Peyer's patch (tissue), 4 donors: ENCODE measurements at regions not wholly inside any gene's neighbourhood (a gene's known extent, or its start where the extent isn't known, plus 50 kb on each side); places are given as distances from the start of the nearest gene placed in this dataset.

Experiments used
- DNase-seq, 3 donors: peaks; one replicate each; pipeline ENCODE4 v3.0.0-alpha.2; 2017 to 2019
- H3K27ac ChIP-seq, 4 donors: fragments of 200-600 bp; sonication (generic); one replicate each; pipeline ENCODE4 v1.5.1; 2016 to 2019
- H3K27me3 ChIP-seq, 2 donors: fragments of 200-600 bp; sonication (generic); one replicate each; pipeline ENCODE4 v1.5.1; 2019
- H3K36me3 ChIP-seq, 3 donors: fragments of 200-600 bp; sonication (generic); one replicate each; pipeline ENCODE4 v1.5.1; 2016 to 2019
- H3K4me1 ChIP-seq, 4 donors: fragments of 200-600 bp; sonication (generic); one replicate each; pipeline ENCODE4 v1.5.1; 2016 to 2019
- H3K4me3 ChIP-seq, 4 donors: fragments of 200-600 bp; sonication (generic); 1 replicate in 3 of 4; 2 replicates in 1 of 4; pipeline ENCODE4 v1.5.1; 2016 to 2019; ENCODE audit warnings: mild to moderate bottlenecking in 1 of 4
- H3K9me3 ChIP-seq, 4 donors: fragments of 200-600 bp; sonication (generic); one replicate each; pipeline ENCODE4 v1.5.1; 2016 to 2019; ENCODE audit warnings: mild to moderate bottlenecking in 1 of 4
- POLR2A ChIP-seq, 2 donors: fragments of 450-650 bp; IDR thresholded peaks; one replicate each; pipeline ENCODE4 v1.5.1; 2017; ENCODE audit warnings: antibody characterized with exemption in 2 of 2, mild to moderate bottlenecking in 2 of 2, moderate library complexity in 2 of 2
- TF ChIP-seq, protein P1 (sequence below), 6 experiments: fragments of 450-650 bp in 4 of 6; fragments of 200-600 bp in 2 of 6; sonication (generic) in 1 of 6; IDR thresholded peaks; one replicate each; pipeline ENCODE4 v1.5.1; 2017 to 2019; ENCODE audit warnings: antibody characterized with exemption in 6 of 6, mild to moderate bottlenecking in 3 of 6, moderate library complexity in 1 of 6

DNA sequence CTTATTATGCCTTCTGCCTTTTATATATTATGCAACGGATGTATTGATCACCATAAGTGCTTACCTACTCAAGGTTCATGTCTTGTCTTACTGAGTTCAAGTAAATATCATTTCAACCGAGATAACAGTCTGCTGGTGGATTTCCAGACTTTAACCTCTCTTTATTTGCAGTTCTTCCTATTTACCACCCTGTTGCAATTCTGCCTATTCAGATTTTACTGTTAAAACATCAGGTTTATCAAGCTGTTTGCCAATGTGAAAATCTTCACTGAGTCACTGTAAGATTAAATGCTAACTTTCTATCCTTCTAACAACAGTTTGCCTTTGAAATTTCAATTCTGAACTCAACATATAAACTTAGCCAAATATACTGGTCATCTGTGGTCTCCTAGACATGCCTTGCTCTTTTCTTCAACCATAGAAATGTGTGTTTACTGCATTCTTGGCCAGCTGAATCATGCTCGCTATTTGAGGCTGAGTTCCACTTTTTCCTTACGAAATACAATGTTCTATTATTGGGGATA is 471.7 kb upstream of the RORB start:
- no peaks in the 10 kb centered on the region for H3K4me1 ChIP-seq
- no peak for TF ChIP-seq POLR2A (IDR thresholded peaks at IDR 0.05)
- TF ChIP-seq, protein P1, sequence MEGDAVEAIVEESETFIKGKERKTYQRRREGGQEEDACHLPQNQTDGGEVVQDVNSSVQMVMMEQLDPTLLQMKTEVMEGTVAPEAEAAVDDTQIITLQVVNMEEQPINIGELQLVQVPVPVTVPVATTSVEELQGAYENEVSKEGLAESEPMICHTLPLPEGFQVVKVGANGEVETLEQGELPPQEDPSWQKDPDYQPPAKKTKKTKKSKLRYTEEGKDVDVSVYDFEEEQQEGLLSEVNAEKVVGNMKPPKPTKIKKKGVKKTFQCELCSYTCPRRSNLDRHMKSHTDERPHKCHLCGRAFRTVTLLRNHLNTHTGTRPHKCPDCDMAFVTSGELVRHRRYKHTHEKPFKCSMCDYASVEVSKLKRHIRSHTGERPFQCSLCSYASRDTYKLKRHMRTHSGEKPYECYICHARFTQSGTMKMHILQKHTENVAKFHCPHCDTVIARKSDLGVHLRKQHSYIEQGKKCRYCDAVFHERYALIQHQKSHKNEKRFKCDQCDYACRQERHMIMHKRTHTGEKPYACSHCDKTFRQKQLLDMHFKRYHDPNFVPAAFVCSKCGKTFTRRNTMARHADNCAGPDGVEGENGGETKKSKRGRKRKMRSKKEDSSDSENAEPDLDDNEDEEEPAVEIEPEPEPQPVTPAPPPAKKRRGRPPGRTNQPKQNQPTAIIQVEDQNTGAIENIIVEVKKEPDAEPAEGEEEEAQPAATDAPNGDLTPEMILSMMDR (IDR thresholded peaks at IDR 0.05), result no peak
- H3K9me3 ChIP-seq, result no peaks in the 10 kb centered on the region
- DNase-seq, result no peak
- H3K27ac ChIP-seq, result no peak overlapping the region
- H3K27me3 ChIP-seq, result no peaks in the 10 kb centered on the region
- no peak overlapping the region for H3K4me3 ChIP-seq
- H3K36me3 ChIP-seq, result no peaks in the 10 kb centered on the region

DNA sequence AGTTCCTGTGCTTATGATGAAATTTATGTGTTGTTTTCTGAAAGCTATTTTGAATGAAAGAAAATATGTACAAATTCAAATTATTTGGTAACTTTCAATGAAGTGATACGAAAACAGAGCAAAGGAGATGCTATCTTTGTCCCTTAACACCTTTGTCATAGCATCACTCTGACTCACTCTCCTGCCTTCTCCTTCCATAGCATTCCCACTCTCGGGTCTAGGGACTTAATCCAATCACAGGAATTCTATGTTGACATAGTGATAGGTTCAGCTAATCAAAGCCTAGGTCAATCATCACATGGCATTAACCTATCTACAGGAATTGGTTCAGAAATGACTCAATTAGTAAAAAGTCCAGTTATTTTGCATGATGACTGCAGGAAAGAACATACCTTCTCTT is 464.7 kb upstream of the RORB start:
- no peaks in the 10 kb centered on the region for H3K27me3 ChIP-seq
- H3K27ac ChIP-seq, result no peak overlapping the region
- no peaks in the 10 kb centered on the region for H3K9me3 ChIP-seq
- no peak for DNase-seq
- TF ChIP-seq, protein P1 (IDR thresholded peaks at IDR 0.05), result no peak
- no peak for TF ChIP-seq POLR2A (IDR thresholded peaks at IDR 0.05)
- no peak overlapping the region for H3K4me3 ChIP-seq
- H3K36me3 ChIP-seq, result no peaks in the 10 kb centered on the region
- H3K4me1 ChIP-seq, result no peaks in the 10 kb centered on the region

DNA sequence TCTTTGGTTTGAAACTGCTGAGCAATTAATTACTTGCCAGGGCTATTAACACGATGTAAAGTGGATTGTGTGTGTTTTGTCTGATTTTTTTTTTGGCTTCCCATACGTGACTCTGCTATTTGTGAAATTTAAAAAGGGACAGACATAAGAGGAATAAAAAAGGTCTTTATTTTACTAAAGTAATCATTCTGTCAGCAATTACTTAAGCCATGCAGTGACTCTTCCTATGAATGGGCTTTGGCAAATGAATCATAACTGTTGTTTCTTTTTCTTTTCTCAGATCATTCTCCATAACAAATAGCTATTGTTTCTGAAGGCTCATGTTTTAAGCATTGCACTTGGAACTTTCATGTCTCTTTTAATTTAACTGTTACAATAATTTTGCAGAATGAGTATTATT is 461.3 kb upstream of the RORB start:
- H3K27me3 ChIP-seq, result no peaks in the 10 kb centered on the region
- H3K4me1 ChIP-seq, result no peaks in the 10 kb centered on the region
- H3K27ac ChIP-seq, result no peak overlapping the region
- TF ChIP-seq, protein P1 (IDR thresholded peaks at IDR 0.05), result no peak
- no peak for TF ChIP-seq POLR2A (IDR thresholded peaks at IDR 0.05)
- H3K36me3 ChIP-seq, result no peaks in the 10 kb centered on the region
- no peak for DNase-seq
- H3K4me3 ChIP-seq, result no peak overlapping the region
- no peaks in the 10 kb centered on the region for H3K9me3 ChIP-seq

DNA sequence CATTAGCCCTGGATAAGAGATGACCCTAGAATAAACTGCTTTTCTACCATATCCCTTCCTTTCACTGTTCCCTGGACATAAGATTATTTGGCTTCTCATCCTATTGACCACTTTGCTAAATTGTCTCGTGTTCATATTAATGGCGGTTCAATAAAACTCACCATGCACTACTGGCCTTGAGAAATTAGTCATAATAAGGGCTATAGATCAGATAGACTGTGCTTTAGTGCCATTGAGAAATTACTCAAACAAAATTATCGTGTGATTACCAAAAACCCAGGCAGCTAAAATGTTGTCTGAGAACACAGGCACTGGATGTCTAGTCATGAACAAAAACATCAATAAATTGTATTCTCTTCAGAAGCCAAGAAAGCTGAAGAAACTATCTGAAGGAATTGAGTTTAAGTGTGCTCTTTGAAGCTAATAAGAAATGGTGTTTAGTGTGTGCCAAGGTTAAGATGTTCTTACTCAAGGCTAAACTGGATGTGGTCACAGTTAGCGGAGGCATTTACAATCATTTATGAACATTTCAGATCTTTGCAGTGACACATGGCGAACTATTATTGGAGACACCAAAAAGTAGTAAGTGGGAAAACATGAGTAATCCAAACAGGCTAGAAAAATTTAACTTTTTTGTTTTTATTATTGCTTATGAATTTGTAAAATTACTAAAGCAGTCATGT is 460.4 kb upstream of the RORB start:
- Histone ChIP-seq H3K4me3 (no peak overlapping the region), H3K4me1 (no peaks in the 10 kb centered on the region), H3K27ac (no peak overlapping the region), H3K27me3 (no peaks in the 10 kb centered on the region), H3K36me3 (no peaks in the 10 kb centered on the region), H3K9me3 (no peaks in the 10 kb centered on the region)
- no peak for DNase-seq
- TF ChIP-seq, protein P1 (IDR thresholded peaks at IDR 0.05), result no peak
- TF ChIP-seq POLR2A (IDR thresholded peaks at IDR 0.05), result no peak

DNA sequence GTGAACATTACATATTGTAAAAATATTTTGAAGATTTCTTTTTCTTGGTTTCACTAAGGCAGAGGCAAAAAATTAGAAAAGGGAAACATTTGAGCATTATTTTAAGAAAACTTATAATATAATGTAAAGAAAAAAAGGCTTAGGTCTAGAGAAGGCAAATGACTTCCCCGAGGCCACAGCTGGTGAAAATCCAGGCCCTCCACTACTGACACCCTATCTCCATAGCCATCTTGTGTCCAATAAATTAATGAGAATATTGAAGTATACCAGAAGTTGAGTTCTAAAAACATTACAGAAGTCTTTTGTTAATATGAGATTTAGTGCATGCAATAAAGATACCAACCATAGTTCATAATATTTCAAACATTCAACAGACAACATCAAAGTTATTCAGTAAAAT is 459.9 kb upstream of the RORB start:
- no peak for DNase-seq
- H3K9me3 ChIP-seq, result no peaks in the 10 kb centered on the region
- no peaks in the 10 kb centered on the region for H3K36me3 ChIP-seq
- no peaks in the 10 kb centered on the region for H3K4me1 ChIP-seq
- H3K4me3 ChIP-seq, result no peak overlapping the region
- H3K27ac ChIP-seq, result no peak overlapping the region
- TF ChIP-seq, protein P1 (IDR thresholded peaks at IDR 0.05), result no peak
- no peak for TF ChIP-seq POLR2A (IDR thresholded peaks at IDR 0.05)
- no peaks in the 10 kb centered on the region for H3K27me3 ChIP-seq
